ENCODE measurements at regions not wholly inside any gene's neighbourhood (a gene's known extent, or its start where the extent isn't known, plus 50 kb on each side); places are given as distances from the start of the nearest gene placed in this dataset.

- ChIA-PET POLR2A (no interaction called here), CTCF (no interaction called here)
- Mint-ChIP-seq H3K27me3 (no peaks in the 10 kb centered on the region), H3K36me3 (ENCODE audit: low read depth) (no peaks in the 10 kb centered on the region), H3K4me3 (no peak overlapping the region), H3K4me1 (ENCODE audit: low read depth) (no peaks in the 10 kb centered on the region), H3K9me3 (no peaks in the 10 kb centered on the region), H3K27ac (no peak overlapping the region)
- no peak for TF ChIP-seq CTCF (IDR thresholded peaks at IDR 0.05)
- no peak for DNase-seq
- intact Hi-C loops (cut with micrococcal nuclease), result no loop called here
- ATAC-seq, result no peak
Observed at GRCh38 chr5:57685516-57686255, 203.1 kb upstream of the ACTBL2 start.

- ChIA-PET POLR2A (no interaction called here), CTCF (no interaction called here)
- no peaks in the 10 kb centered on the region for H3K36me3 Mint-ChIP-seq (ENCODE audit: low read depth)
- H3K9me3 Mint-ChIP-seq, result no peaks in the 10 kb centered on the region
- H3K4me1 Mint-ChIP-seq (ENCODE audit: low read depth), result no peaks in the 10 kb centered on the region
- intact Hi-C loops (cut with micrococcal nuclease), result no loop called here
- no peak overlapping the region for H3K27ac Mint-ChIP-seq
- DNase-seq (no peak), ATAC-seq (no peak)
- TF ChIP-seq CTCF (IDR thresholded peaks at IDR 0.05), result no peak
- H3K4me3 Mint-ChIP-seq, result no peak overlapping the region
- H3K27me3 Mint-ChIP-seq, result peaks cover 2% of the 10 kb centered on the region
Observed at GRCh38 chr5:57684299-57684702, 201.7 kb upstream of the ACTBL2 start.

GRCh38 chr5:57683036-57683630 lies 200.5 kb upstream of the ACTBL2 start:
- Mint-ChIP-seq H3K9me3 (no peaks in the 10 kb centered on the region), H3K4me3 (no peak overlapping the region), H3K27ac (no peak overlapping the region), H3K36me3 (ENCODE audit: low read depth) (no peaks in the 10 kb centered on the region), H3K4me1 (ENCODE audit: low read depth) (no peaks in the 10 kb centered on the region), H3K27me3 (peaks cover 6% of the 10 kb centered on the region)
- POLR2A ChIA-PET, result no interaction called here
- intact Hi-C loops (cut with micrococcal nuclease), result no loop called here
- no peak for TF ChIP-seq CTCF (IDR thresholded peaks at IDR 0.05)
- DNase-seq (no peak), ATAC-seq (no peak)
- CTCF ChIA-PET, result interaction anchor here (0.8 kb wide), 1 partner anchor 33 kb away, joined by 4 read pairs; no protein-coding TSS in a partner anchor

- Mint-ChIP-seq H3K4me1 (ENCODE audit: low read depth) (no peaks in the 10 kb centered on the region), H3K4me3 (no peak overlapping the region)
Observed at GRCh38 chr5:57681942-57682341, 199.3 kb upstream of the ACTBL2 start.

More at GRCh38 chr5:57681942-57682341, 199.3 kb upstream of the ACTBL2 start:
- DNase-seq (no peak), ATAC-seq (no peak)
- H3K27me3 Mint-ChIP-seq, result peaks cover 6% of the 10 kb centered on the region
- no peaks in the 10 kb centered on the region for H3K9me3 Mint-ChIP-seq
- no peaks in the 10 kb centered on the region for H3K36me3 Mint-ChIP-seq (ENCODE audit: low read depth)
- intact Hi-C loops (cut with micrococcal nuclease), result no loop called here
- no peak for TF ChIP-seq CTCF (IDR thresholded peaks at IDR 0.05)
- no peak overlapping the region for H3K27ac Mint-ChIP-seq
- ChIA-PET CTCF (interaction anchor here (0.9 kb wide), 1 partner anchor 384 kb away, joined by 3 read pairs; no protein-coding TSS in a partner anchor), POLR2A (interaction anchor here (0.7 to 1.3 kb wide), 2 partner anchors 9 to 45 kb away, joined by 3 read pairs; no protein-coding TSS in a partner anchor)
